SH-SY5Y (cell line): ENCODE measurements at regions not wholly inside any gene's neighbourhood (a gene's known extent, or its start where the extent isn't known, plus 50 kb on each side); places are given as distances from the start of the nearest gene placed in this dataset.

Experiments used
- GATA2 ChIP-seq: IDR thresholded peaks from 2 replicates; pipeline ENCODE4 v1.6.1; 2011; ENCODE audit warnings: mild to moderate bottlenecking, low read depth, low read length
- GATA3 ChIP-seq: IDR thresholded peaks from 2 replicates; pipeline ENCODE4 v1.6.1; 2011; ENCODE audit warnings: low read depth, mild to moderate bottlenecking, low read length, moderate library complexity

DNA sequence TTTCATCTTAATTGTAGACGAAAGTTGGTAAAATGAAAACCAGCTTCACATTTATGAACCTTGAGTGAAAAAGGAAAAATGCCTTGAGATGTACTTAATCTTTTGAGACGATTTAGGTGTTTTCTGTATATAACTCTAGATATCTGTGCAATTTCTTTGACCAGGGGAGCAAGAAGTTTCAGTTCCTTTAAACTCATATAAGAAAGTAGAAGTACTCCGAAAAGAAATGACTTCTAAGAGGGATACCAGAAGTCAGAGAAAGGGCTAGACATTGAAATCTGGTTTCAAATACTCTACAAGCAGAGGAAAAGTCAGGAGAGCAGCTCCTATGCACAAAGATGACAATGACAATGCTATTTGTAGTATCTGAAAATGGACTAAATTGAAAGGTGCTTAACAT is 303.7 kb downstream of the BAMBI start:
- TF ChIP-seq GATA2 (no peak), GATA3 (no peak)
